GM23338 (cell line): ENCODE measurements at regions not wholly inside any gene's neighbourhood (a gene's known extent, or its start where the extent isn't known, plus 50 kb on each side); places are given as distances from the start of the nearest gene placed in this dataset.

Experiments
- CREB1 ChIP-seq: fragments of 250-450 bp; sonication (Bioruptor Pico); IDR thresholded peaks from 2 replicates; pipeline ENCODE4 v1.5.0; 2020; ENCODE audit warnings: low read depth, mild to moderate bottlenecking, moderate library complexity
- EZH2 ChIP-seq: fragments of 200-600 bp; sonication (generic); IDR thresholded peaks from one replicate; pipeline ENCODE4 v1.8.0; 2017; ENCODE audit warnings: antibody characterized with exemption, mild to moderate bottlenecking, low read depth; ENCODE audit not compliant: unreplicated experiment
- EZH2phosphoT487 ChIP-seq: fragments of 200-600 bp; sonication (generic); IDR thresholded peaks from one replicate; pipeline ENCODE4 v1.8.1; 2018; ENCODE audit warnings: antibody characterized with exemption; ENCODE audit not compliant: unreplicated experiment
- JUNB ChIP-seq: IDR thresholded peaks from one replicate; pipeline ENCODE4 v1.6.1; 2016; ENCODE audit warnings: antibody characterized with exemption; ENCODE audit not compliant: unreplicated experiment
- NANOG ChIP-seq: IDR thresholded peaks from 2 replicates; pipeline ENCODE4 v1.6.1; 2016; ENCODE audit warnings: antibody characterized with exemption, borderline replicate concordance
- POLR2AphosphoS5 ChIP-seq: IDR thresholded peaks from 2 replicates; pipeline ENCODE4 v1.6.1; 2016; ENCODE audit warnings: antibody characterized with exemption, low read depth
- STAT1 ChIP-seq: IDR thresholded peaks from one replicate; pipeline ENCODE4 v1.6.1; 2016; ENCODE audit warnings: antibody characterized with exemption; ENCODE audit not compliant: unreplicated experiment
- ZNF114 ChIP-seq: fragments of 250-450 bp; sonication (Bioruptor Pico); IDR thresholded peaks from 2 replicates; pipeline ENCODE4 v1.5.0; 2020; ENCODE audit warnings: mild to moderate bottlenecking, moderate library complexity
- TF ChIP-seq, protein P1 (sequence below), 2 experiments: fragments of 200-600 bp in 1 of 2; sonication (generic) in 1 of 2; conservative IDR thresholded peaks; 2 replicates each; pipeline versions ENCODE4 v1.5.1 to v1.6.1; 2016 to 2017; ENCODE audit warnings: antibody characterized with exemption in 2 of 2, low read depth in 2 of 2, mild to moderate bottlenecking in 2 of 2, moderate library complexity in 1 of 2
- TF ChIP-seq, protein P2 (sequence below): IDR thresholded peaks from one replicate; pipeline ENCODE4 v1.6.1; 2018; ENCODE audit warnings: antibody characterized with exemption; ENCODE audit not compliant: unreplicated experiment
- TF ChIP-seq, protein P3 (sequence below): IDR thresholded peaks from 2 replicates; pipeline ENCODE4 v1.6.1; 2016; ENCODE audit warnings: antibody characterized with exemption
- TF ChIP-seq, protein P4 (sequence below): fragments of 250-450 bp; sonication (Bioruptor Pico); IDR thresholded peaks from 2 replicates; pipeline ENCODE4 v1.5.0; 2020; ENCODE audit warnings: mild to moderate bottlenecking, moderate library complexity

DNA sequence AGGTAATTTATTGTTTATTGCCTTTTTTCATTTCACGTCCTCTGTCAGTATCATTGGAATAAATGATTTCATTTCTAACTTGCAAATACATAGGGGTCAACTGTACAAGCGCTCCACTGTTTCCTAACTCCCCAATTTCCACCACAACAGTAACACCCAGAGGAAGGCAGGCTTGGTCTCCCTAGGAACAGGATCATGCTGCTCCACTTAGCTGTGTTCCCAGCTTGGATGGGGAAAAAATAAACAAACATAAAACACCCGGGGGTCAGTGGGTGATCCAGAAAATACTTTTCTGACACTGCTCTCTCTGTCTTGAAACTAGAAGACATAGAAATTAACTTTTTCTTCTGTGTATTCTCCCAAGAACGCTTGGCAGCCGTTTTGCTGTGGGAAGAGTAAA lies 772.5 kb downstream of the TRIML1 start:
- TF ChIP-seq CREB1 (CRISPR knock-in tag), result no peak
- TF ChIP-seq, protein P1, sequence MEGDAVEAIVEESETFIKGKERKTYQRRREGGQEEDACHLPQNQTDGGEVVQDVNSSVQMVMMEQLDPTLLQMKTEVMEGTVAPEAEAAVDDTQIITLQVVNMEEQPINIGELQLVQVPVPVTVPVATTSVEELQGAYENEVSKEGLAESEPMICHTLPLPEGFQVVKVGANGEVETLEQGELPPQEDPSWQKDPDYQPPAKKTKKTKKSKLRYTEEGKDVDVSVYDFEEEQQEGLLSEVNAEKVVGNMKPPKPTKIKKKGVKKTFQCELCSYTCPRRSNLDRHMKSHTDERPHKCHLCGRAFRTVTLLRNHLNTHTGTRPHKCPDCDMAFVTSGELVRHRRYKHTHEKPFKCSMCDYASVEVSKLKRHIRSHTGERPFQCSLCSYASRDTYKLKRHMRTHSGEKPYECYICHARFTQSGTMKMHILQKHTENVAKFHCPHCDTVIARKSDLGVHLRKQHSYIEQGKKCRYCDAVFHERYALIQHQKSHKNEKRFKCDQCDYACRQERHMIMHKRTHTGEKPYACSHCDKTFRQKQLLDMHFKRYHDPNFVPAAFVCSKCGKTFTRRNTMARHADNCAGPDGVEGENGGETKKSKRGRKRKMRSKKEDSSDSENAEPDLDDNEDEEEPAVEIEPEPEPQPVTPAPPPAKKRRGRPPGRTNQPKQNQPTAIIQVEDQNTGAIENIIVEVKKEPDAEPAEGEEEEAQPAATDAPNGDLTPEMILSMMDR (conservative IDR thresholded peaks at IDR 0.05; ENCODE audit: low read depth in 2 of 2), result no peak
- TF ChIP-seq, protein P2, sequence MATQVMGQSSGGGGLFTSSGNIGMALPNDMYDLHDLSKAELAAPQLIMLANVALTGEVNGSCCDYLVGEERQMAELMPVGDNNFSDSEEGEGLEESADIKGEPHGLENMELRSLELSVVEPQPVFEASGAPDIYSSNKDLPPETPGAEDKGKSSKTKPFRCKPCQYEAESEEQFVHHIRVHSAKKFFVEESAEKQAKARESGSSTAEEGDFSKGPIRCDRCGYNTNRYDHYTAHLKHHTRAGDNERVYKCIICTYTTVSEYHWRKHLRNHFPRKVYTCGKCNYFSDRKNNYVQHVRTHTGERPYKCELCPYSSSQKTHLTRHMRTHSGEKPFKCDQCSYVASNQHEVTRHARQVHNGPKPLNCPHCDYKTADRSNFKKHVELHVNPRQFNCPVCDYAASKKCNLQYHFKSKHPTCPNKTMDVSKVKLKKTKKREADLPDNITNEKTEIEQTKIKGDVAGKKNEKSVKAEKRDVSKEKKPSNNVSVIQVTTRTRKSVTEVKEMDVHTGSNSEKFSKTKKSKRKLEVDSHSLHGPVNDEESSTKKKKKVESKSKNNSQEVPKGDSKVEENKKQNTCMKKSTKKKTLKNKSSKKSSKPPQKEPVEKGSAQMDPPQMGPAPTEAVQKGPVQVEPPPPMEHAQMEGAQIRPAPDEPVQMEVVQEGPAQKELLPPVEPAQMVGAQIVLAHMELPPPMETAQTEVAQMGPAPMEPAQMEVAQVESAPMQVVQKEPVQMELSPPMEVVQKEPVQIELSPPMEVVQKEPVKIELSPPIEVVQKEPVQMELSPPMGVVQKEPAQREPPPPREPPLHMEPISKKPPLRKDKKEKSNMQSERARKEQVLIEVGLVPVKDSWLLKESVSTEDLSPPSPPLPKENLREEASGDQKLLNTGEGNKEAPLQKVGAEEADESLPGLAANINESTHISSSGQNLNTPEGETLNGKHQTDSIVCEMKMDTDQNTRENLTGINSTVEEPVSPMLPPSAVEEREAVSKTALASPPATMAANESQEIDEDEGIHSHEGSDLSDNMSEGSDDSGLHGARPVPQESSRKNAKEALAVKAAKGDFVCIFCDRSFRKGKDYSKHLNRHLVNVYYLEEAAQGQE, result no peak
- TF ChIP-seq EZH2, result no peak
- TF ChIP-seq, protein P3, sequence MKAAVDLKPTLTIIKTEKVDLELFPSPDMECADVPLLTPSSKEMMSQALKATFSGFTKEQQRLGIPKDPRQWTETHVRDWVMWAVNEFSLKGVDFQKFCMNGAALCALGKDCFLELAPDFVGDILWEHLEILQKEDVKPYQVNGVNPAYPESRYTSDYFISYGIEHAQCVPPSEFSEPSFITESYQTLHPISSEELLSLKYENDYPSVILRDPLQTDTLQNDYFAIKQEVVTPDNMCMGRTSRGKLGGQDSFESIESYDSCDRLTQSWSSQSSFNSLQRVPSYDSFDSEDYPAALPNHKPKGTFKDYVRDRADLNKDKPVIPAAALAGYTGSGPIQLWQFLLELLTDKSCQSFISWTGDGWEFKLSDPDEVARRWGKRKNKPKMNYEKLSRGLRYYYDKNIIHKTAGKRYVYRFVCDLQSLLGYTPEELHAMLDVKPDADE, result no peak
- no peak for TF ChIP-seq JUNB
- TF ChIP-seq POLR2AphosphoS5, result no peak
- TF ChIP-seq STAT1, result no peak
- TF ChIP-seq, protein P4, sequence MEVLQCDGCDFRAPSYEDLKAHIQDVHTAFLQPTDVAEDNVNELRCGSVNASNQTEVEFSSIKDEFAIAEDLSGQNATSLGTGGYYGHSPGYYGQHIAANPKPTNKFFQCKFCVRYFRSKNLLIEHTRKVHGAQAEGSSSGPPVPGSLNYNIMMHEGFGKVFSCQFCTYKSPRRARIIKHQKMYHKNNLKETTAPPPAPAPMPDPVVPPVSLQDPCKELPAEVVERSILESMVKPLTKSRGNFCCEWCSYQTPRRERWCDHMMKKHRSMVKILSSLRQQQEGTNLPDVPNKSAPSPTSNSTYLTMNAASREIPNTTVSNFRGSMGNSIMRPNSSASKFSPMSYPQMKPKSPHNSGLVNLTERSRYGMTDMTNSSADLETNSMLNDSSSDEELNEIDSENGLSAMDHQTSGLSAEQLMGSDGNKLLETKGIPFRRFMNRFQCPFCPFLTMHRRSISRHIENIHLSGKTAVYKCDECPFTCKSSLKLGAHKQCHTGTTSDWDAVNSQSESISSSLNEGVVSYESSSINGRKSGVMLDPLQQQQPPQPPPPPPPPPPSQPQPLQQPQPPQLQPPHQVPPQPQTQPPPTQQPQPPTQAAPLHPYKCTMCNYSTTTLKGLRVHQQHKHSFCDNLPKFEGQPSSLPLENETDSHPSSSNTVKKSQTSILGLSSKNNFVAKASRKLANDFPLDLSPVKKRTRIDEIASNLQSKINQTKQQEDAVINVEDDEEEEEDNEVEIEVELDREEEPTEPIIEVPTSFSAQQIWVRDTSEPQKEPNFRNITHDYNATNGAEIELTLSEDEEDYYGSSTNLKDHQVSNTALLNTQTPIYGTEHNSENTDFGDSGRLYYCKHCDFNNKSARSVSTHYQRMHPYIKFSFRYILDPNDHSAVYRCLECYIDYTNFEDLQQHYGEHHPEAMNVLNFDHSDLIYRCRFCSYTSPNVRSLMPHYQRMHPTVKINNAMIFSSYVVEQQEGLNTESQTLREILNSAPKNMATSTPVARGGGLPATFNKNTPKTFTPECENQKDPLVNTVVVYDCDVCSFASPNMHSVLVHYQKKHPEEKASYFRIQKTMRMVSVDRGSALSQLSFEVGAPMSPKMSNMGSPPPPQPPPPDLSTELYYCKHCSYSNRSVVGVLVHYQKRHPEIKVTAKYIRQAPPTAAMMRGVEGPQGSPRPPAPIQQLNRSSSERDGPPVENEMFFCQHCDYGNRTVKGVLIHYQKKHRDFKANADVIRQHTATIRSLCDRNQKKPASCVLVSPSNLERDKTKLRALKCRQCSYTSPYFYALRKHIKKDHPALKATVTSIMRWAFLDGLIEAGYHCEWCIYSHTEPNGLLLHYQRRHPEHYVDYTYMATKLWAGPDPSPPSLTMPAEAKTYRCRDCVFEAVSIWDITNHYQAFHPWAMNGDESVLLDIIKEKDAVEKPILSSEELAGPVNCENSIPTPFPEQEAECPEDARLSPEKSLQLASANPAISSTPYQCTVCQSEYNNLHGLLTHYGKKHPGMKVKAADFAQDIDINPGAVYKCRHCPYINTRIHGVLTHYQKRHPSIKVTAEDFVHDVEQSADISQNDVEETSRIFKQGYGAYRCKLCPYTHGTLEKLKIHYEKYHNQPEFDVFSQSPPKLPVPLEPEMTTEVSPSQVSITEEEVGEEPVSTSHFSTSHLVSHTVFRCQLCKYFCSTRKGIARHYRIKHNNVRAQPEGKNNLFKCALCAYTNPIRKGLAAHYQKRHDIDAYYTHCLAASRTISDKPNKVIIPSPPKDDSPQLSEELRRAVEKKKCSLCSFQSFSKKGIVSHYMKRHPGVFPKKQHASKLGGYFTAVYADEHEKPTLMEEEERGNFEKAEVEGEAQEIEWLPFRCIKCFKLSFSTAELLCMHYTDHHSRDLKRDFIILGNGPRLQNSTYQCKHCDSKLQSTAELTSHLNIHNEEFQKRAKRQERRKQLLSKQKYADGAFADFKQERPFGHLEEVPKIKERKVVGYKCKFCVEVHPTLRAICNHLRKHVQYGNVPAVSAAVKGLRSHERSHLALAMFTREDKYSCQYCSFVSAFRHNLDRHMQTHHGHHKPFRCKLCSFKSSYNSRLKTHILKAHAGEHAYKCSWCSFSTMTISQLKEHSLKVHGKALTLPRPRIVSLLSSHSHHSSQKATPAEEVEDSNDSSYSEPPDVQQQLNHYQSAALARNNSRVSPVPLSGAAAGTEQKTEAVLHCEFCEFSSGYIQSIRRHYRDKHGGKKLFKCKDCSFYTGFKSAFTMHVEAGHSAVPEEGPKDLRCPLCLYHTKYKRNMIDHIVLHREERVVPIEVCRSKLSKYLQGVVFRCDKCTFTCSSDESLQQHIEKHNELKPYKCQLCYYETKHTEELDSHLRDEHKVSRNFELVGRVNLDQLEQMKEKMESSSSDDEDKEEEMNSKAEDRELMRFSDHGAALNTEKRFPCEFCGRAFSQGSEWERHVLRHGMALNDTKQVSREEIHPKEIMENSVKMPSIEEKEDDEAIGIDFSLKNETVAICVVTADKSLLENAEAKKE (CRISPR knock-in tag), result no peak
- no peak for TF ChIP-seq EZH2phosphoT487
- no peak for TF ChIP-seq ZNF114 (CRISPR knock-in tag)
- no peak for TF ChIP-seq NANOG
